Natural killer cell treated with Interleukin-12 subunit alpha and Interleukin-12 subunit beta and Interleukin-15 and Interleukin-18, amount 100 ng/mL, for 72 hours (primary cell): ENCODE measurements at regions not wholly inside any gene's neighbourhood (a gene's known extent, or its start where the extent isn't known, plus 50 kb on each side); places are given as distances from the start of the nearest gene placed in this dataset.
A peak's percentile ranks its signal among the peaks of the same experiment; 100 is the strongest.

Experiments used
- ATAC-seq, 2 donors: fragments of 150-1000 bp; cut with Tn5 transposase in 1 of 2; sonication (Bioruptor Pico), chemical (Tn5 transposase) in 1 of 2; 2 replicates each; pipeline ENCODE4 v1.10.0; 2021
- DNase-seq: peaks from one replicate; pipeline ENCODE4 v3.0.0; 2022; ENCODE audit warnings: low spot score
- H3K27ac Mint-ChIP-seq, 2 donors: 1 replicate in 1 of 2; 2 replicates in 1 of 2; pipeline ENCODE4 v1.8.0; 2022; ENCODE audit warnings: mixed read lengths in 2 of 2, mild to moderate bottlenecking in 1 of 2, moderate library complexity in 1 of 2
- H3K27me3 Mint-ChIP-seq, 2 donors: 1 replicate in 1 of 2; 2 replicates in 1 of 2; pipeline ENCODE4 v1.8.0; 2022; ENCODE audit warnings: mixed read lengths in 2 of 2
- H3K36me3 Mint-ChIP-seq: one replicate; pipeline ENCODE4 v1.8.0; 2022; ENCODE audit warnings: mixed read lengths
- H3K4me1 Mint-ChIP-seq, 2 donors: 1 replicate in 1 of 2; 2 replicates in 1 of 2; pipeline ENCODE4 v1.8.0; 2022; ENCODE audit warnings: low read depth in 2 of 2, mixed read lengths in 2 of 2, mild to moderate bottlenecking in 1 of 2
- H3K4me3 Mint-ChIP-seq: one replicate; pipeline ENCODE4 v1.8.0; 2022; ENCODE audit warnings: mixed read lengths
- H3K9me3 Mint-ChIP-seq: 2 replicates; pipeline ENCODE4 v1.8.0; 2022; ENCODE audit warnings: mixed read lengths

DNA sequence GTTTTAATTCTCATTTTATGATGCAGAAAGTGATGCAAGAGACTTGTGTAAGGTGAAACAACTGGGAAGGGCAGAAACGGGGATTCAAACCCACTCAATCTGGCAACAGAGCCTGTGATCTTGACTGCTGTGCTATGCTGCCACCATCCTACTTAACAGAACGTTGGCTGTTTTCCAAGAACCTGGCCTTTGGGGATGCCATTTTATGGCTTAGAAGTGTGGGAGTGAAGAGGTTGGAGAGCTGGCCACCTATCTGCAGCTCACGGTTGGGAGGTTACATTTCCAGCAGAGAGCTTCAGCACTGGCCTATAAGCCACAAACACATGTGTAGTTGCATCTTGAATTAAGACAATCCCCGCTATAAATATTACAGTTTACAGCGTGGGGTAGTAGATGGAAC lies 235.3 kb downstream of the PRDM2 start:
- H3K27me3 Mint-ChIP-seq = peaks cover 11 to 17% of the 10 kb centered on the region in 2 donors
- H3K27ac Mint-ChIP-seq = no peak overlapping the region
- H3K9me3 Mint-ChIP-seq = no peaks in the 10 kb centered on the region
- DNase-seq (no peak), ATAC-seq (no peak)
- no peaks in the 10 kb centered on the region for H3K36me3 Mint-ChIP-seq
- H3K4me1 Mint-ChIP-seq = no peaks in the 10 kb centered on the region
- no peak overlapping the region for H3K4me3 Mint-ChIP-seq

- Mint-ChIP-seq H3K27me3 (peaks cover 18 to 36% of the 10 kb centered on the region in 2 donors), H3K36me3 (peaks cover 7% of the 10 kb centered on the region), H3K4me1 (no peaks in the 10 kb centered on the region), H3K9me3 (peaks cover 5% of the 10 kb centered on the region), H3K27ac (no peak overlapping the region), H3K4me3 (no peak overlapping the region)
- ATAC-seq = no peak
- no peak for DNase-seq
Measured at GRCh38 chr1:13941315-13941714, 241.3 kb downstream of the PRDM2 start.

GRCh38 chr1:13943055-13943454 lies 243.1 kb downstream of the PRDM2 start:
- H3K9me3 Mint-ChIP-seq = peaks cover 5% of the 10 kb centered on the region
- H3K27me3 Mint-ChIP-seq = peaks cover 16 to 29% of the 10 kb centered on the region in 2 donors
- ATAC-seq (no peak), DNase-seq (no peak)
- peaks cover 7% of the 10 kb centered on the region for H3K36me3 Mint-ChIP-seq
- H3K4me1 Mint-ChIP-seq = no peaks in the 10 kb centered on the region
- no peak overlapping the region for H3K4me3 Mint-ChIP-seq
- no peak overlapping the region for H3K27ac Mint-ChIP-seq

DNA sequence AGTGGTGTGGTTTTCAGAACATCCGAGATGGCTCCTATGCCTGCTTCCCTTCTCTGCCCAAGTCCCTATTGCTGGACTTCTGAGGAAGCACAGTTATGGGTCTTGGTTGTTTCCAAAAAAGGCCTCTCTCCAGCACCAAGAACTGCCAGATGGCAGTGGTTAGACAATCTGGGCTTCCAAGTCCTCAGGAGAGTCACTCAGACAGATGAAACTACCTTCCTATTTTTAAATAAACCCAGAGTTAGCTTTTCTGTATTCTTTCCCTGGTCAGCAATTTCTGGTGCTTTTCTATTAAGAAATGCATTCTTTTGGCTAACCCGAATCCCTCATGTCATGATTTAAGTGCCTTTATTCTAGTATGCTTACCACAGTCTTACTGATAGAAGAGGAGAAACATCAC lies 245.9 kb downstream of the PRDM2 start:
- no peak for ATAC-seq
- no peak overlapping the region for H3K27ac Mint-ChIP-seq
- H3K27me3 Mint-ChIP-seq = peaks cover 9 to 22% of the 10 kb centered on the region in 2 donors

GRCh38 chr1:13947658-13948057 lies 247.7 kb downstream of the PRDM2 start:
- Mint-ChIP-seq H3K27ac (no peak overlapping the region), H3K9me3 (peaks cover 4% of the 10 kb centered on the region), H3K4me1 (no peaks in the 10 kb centered on the region), H3K27me3 (peaks cover 6 to 12% of the 10 kb centered on the region in 2 donors), H3K36me3 (peaks cover 4% of the 10 kb centered on the region), H3K4me3 (no peak overlapping the region)
- no peak for DNase-seq
- no peak for ATAC-seq

More for the DNA sequence above, 245.9 kb downstream of the PRDM2 start:
- Mint-ChIP-seq H3K36me3 (peaks cover 7% of the 10 kb centered on the region), H3K4me1 (no peaks in the 10 kb centered on the region), H3K9me3 (peaks cover 5% of the 10 kb centered on the region), H3K4me3 (no peak overlapping the region)
- no peak for DNase-seq

DNA sequence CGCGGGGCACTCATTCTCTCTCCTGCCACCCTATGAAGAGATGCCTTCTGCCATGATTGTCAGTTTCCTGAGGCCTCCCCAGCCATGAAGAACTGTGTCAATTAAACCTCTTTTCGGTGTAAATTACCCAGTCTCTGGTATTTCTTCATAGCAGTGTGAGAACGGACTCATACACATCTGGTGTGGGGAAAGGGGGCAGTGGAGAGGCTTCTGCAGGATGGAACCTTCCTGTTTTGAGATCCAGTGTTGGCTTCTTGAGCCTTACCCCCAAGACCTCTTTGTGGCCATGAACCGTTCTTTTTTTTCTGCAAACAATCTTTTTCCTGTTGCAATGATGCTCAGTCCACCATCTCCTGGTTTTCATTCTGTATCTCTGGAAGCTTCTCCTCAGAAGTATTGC lies 248.4 kb downstream of the PRDM2 start:
- Mint-ChIP-seq H3K4me1 (no peaks in the 10 kb centered on the region), H3K36me3 (no peaks in the 10 kb centered on the region), H3K4me3 (no peak overlapping the region), H3K9me3 (no peaks in the 10 kb centered on the region), H3K27ac (no peak overlapping the region), H3K27me3 (peaks cover 2 to 7% of the 10 kb centered on the region in 2 donors)
- ATAC-seq = no peak
- no peak for DNase-seq

- H3K36me3 Mint-ChIP-seq = no peaks in the 10 kb centered on the region
- ATAC-seq = no peak
- H3K4me1 Mint-ChIP-seq = no peaks in the 10 kb centered on the region
- H3K27me3 Mint-ChIP-seq = peaks cover 5% of the 10 kb centered on the region in 2 donors
- no peak overlapping the region for H3K27ac Mint-ChIP-seq
- no peak for DNase-seq
- no peak overlapping the region for H3K4me3 Mint-ChIP-seq
- no peaks in the 10 kb centered on the region for H3K9me3 Mint-ChIP-seq
Measured at GRCh38 chr1:13948888-13949391, 249.0 kb downstream of the PRDM2 start.

- Mint-ChIP-seq H3K4me1 (no peaks in the 10 kb centered on the region), H3K27ac (no peak overlapping the region), H3K36me3 (no peaks in the 10 kb centered on the region), H3K27me3 (peaks cover 0 to 5% of the 10 kb centered on the region in 2 donors), H3K9me3 (no peaks in the 10 kb centered on the region), H3K4me3 (no peak overlapping the region)
- DNase-seq (no peak), ATAC-seq (no peak)
Measured at GRCh38 chr1:13949546-13949945, 249.6 kb downstream of the PRDM2 start.

DNA sequence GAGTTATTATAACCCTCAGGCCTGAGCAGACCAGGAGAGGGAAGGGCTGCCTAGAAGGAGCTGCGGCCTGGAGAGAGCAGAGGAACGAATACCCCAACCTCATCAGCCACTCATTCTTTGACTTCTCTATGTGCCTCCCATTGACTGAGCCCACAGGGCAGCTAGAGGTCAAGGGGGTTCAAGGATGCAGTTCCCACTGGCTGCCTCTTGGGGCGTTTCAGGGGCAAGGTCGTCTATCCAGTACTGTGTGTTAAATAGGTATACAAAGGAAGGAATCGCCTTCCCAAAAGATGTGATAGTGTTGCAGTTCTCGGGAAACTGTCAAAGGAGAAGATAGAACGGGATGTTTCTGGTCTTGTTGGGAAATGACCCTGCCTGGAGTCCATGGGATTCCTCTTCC lies 250.6 kb downstream of the PRDM2 start:
- peaks cover 0 to 5% of the 10 kb centered on the region in 2 donors for H3K27me3 Mint-ChIP-seq
- H3K36me3 Mint-ChIP-seq = no peaks in the 10 kb centered on the region
- H3K4me3 Mint-ChIP-seq = no peak overlapping the region
- ATAC-seq = peak; percentile 36 to 38
- no peaks in the 10 kb centered on the region for H3K9me3 Mint-ChIP-seq
- DNase-seq = no peak
- no peaks in the 10 kb centered on the region for H3K4me1 Mint-ChIP-seq
- no peak overlapping the region for H3K27ac Mint-ChIP-seq

GRCh38 chr1:13951793-13952751 lies 252.1 kb downstream of the PRDM2 start:
- Mint-ChIP-seq H3K36me3 (no peaks in the 10 kb centered on the region), H3K4me3 (no peak overlapping the region), H3K4me1 (no peaks in the 10 kb centered on the region), H3K27ac (no peak overlapping the region), H3K27me3 (peaks cover under 1 to 5% of the 10 kb centered on the region in 2 donors), H3K9me3 (no peaks in the 10 kb centered on the region)
- DNase-seq (no peak), ATAC-seq (no peak)

DNA sequence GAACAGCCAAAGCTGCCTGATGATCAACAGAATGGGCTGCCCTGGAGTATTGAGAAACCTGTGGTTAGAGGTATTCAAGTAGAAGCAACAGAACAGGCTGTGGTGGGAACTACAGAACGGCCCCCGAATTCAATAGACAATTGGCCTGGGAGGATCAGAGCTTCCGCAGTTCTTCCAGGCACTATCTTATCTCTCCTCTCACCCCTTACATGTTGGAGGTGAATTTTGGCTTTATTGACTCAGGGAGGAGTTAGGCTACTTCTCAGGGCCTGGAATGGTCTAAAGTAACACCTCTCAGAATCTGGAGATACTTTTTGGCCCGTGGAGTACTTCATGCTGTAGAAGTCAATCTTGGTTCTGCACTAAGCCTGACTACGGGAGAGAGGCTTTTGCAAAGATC lies 253.0 kb downstream of the PRDM2 start:
- Mint-ChIP-seq H3K9me3 (no peaks in the 10 kb centered on the region), H3K4me3 (no peak overlapping the region), H3K27me3 (peaks cover 5 to 7% of the 10 kb centered on the region in 2 donors), H3K27ac (no peak overlapping the region), H3K36me3 (no peaks in the 10 kb centered on the region), H3K4me1 (no peaks in the 10 kb centered on the region)
- no peak for ATAC-seq
- DNase-seq = no peak

GRCh38 chr1:13956393-13956792 lies 256.4 kb downstream of the PRDM2 start:
- H3K9me3 Mint-ChIP-seq = no peaks in the 10 kb centered on the region
- no peak overlapping the region for H3K27ac Mint-ChIP-seq
- H3K4me3 Mint-ChIP-seq = no peak overlapping the region
- no peaks in the 10 kb centered on the region for H3K36me3 Mint-ChIP-seq
- DNase-seq (no peak), ATAC-seq (no peak)
- H3K4me1 Mint-ChIP-seq = no peaks in the 10 kb centered on the region
- peaks cover 12 to 13% of the 10 kb centered on the region in 2 donors for H3K27me3 Mint-ChIP-seq

- Mint-ChIP-seq H3K4me3 (no peak overlapping the region), H3K36me3 (no peaks in the 10 kb centered on the region), H3K27ac (no peak overlapping the region), H3K9me3 (no peaks in the 10 kb centered on the region), H3K27me3 (peaks cover 21 to 38% of the 10 kb centered on the region in 2 donors), H3K4me1 (no peaks in the 10 kb centered on the region)
- peak; percentile 69 for DNase-seq
- ATAC-seq = no peak
Measured at GRCh38 chr1:13960375-13960987, 260.5 kb downstream of the PRDM2 start.

DNA sequence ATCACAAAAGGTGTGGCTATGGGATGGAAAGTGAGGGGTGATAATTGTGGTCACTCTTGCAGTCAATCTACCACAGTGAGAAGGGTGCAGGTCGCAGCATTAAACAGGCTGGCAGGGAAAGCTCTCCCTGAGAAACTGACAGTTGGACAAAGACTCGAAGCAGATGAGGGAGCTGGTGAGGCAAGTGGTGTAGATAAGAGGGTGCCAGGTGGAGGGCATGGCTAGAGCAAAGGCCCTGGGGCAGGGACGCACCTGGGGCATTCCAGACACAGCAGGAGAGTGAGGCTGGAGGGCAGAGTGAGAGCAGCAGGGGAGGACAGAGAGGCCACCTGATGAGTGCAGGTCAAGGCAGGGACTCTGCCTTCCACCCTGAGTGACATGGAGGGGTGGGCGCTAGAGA lies 264.8 kb downstream of the PRDM2 start:
- Mint-ChIP-seq H3K27ac (no peak overlapping the region), H3K4me1 (no peaks in the 10 kb centered on the region), H3K4me3 (no peak overlapping the region), H3K9me3 (no peaks in the 10 kb centered on the region), H3K36me3 (no peaks in the 10 kb centered on the region), H3K27me3 (peaks cover 19 to 39% of the 10 kb centered on the region in 2 donors)
- no peak for ATAC-seq
- no peak for DNase-seq
